HG03457 (cell line): ENCODE measurements at regions not wholly inside any gene's neighbourhood (a gene's known extent, or its start where the extent isn't known, plus 50 kb on each side); places are given as distances from the start of the nearest gene placed in this dataset.
"Not testable (repeated sequence)": the region's sequence is repeated elsewhere in the genome, so short reads cannot be mapped to it uniquely, and the experiment has no call there.

ENCODE experiments used
- ATAC-seq: cut with Tn5 transposase; IDR thresholded peaks from one replicate; pipeline ENCODE4 v1.9.1; 2021; ENCODE audit warnings: moderate number of reproducible peaks; ENCODE audit not compliant: unreplicated experiment

GRCh38 chr1:119191325-119191724 lies 50.9 kb upstream of the WARS2 start:
- no peak for ATAC-seq

- no peak for ATAC-seq
These were observed 63.9 kb upstream of the WARS2 start for GRCh38 chr1:119204197-119204960.

DNA sequence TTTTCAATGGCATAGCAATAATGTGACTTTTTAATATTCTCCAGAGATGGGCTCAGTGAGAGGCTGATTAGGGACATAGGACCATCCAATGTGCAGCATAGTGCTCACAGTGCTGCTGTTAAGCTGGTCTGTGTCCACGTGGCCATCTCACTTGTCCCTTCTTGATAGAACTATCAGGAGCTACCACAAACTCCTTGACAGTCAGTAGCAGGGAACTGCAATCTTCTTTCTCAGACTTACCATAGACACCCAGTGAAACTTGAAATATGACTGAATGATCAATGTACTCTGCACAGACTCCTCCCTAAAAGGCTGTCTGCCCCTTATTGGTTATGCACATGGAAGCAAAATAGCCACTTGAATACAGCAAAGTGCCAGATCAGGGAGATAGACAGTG lies 64.5 kb upstream of the WARS2 start:
- no peak for ATAC-seq

DNA sequence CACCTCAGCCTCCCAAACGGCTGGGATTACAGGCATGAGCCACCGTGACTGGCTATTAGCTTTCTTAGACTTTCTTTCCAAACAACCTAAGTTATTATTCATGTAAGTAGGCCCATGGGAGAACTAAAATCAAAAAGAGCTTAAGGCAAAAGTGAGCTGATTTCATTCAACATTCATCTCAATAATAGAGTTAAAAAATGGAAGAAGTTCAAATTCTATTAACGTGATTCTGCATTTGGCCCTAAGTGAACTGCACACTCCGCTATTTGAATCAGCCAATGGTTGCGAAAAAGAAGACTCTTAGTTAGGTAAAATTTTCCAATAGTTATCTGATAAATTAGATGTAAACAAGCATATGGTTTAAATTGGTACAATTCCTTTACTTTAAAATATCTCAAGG lies 68.6 kb upstream of the WARS2 start:
- no peak for ATAC-seq

GRCh38 chr1:119209596-119210295 lies 69.3 kb upstream of the WARS2 start:
- no peak for ATAC-seq

- no peak for ATAC-seq
These were observed 69.8 kb upstream of the WARS2 start for GRCh38 chr1:119210296-119210649.

- ATAC-seq, result not testable (repeated sequence)
These were observed 72.8 kb upstream of the WARS2 start for GRCh38 chr1:119213213-119213612.

- ATAC-seq, result not testable (repeated sequence)
These were observed 74.5 kb upstream of the WARS2 start for GRCh38 chr1:119214961-119215360.

DNA sequence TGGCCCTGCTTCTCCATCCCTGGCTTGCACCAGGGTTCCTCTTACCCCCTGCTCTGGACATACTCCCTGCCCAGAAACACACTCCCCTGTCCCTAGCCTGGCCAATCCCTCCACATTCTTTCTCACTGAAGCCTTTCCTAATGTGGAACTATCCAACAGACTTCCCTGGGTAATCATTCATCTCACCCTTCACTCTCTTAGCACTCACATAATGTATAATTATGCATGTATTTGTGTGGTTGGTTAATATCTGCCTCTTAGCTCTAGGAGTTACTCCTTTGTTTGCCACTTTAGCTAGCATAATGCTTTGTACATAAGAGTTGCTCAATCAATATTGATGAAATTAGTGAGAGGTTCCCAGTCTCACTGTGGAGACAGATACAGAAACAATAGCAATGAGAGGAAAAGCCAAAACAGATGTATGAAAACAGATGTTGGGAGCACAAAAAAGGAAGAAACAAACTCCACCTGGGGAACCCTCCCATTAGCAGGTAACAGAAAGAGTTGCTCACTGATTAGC lies 76.9 kb upstream of the WARS2 start:
- ATAC-seq, result no peak

DNA sequence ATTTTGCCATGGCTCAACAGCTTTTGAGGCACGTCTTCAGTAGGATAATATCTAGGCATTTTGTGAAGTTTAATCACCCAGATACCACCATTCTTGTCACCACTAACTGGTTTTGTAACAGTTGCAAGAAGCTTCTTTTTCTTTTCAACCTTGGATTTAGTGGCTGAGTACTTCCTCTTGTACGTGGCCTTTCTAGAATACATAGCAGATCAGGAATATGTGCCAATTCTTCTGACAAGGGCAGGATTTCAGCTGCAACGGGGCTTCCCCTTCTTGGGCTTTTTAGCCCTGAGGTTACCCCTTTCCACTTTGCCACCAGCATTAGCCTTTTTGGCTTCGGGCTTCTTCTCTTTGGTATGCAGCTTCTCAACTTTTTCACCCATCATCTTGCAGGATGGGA lies 79.3 kb upstream of the WARS2 start:
- no peak for ATAC-seq

GRCh38 chr1:119220991-119221390 lies 80.5 kb upstream of the WARS2 start:
- ATAC-seq, result no peak

- no peak for ATAC-seq
These were observed 81.8 kb upstream of the WARS2 start for GRCh38 chr1:119222271-119222670.

DNA sequence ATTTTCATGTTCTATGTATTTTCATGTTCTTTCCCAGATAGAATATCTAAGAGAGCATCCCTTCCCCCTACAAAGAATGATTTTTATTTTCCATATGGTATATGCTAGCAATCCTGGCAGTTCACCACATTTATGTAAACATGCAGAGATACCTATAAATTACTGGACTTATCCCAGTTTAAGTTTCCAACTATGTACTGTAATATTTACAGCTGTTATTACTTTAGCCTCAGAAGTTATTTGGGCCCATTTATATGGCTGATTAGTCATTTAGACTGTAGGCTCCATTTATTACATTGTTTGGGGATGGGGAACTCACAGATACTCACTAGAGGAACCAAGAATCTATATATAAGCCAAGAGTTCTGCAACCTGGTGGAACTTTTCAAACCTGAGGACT lies 84.8 kb upstream of the WARS2 start:
- ATAC-seq, result no peak

DNA sequence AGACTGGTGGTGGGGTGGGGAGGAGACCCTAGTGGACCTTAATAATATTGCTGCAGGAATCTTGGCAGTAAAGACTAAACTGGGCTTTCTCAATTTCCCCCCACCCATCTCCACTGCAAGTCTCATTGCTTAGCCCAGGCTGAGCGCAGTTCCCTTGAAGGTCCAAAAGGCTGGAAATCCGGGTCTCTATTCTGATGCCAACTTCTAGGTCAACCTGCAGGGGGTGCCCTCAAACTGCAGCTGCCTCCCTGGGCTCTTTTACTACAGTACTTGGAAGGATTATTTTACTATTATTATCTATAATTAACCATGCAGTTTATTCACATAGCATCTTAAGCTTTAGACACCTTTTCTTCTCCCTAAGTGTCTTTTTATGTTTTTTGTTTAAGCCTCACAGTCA lies 85.4 kb upstream of the WARS2 start:
- ATAC-seq, result no peak

DNA sequence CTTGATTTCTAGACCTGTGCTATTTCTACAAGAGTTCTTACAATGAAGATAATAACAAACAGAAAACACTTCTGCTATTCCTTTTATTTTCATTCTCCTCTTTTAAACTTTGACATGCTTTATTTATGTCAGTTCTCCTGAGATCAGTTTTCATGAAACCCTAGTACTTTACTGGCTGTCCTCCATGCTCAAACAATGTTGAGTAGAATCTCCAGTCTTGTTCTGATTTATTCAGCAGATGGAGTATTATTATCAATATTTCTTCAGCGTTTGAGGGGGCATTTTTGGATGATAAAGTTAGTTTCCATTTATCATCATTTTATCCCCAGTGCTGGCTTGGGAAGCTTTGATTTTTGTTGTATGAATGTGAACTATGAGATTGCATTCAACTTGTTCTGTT lies 85.9 kb upstream of the WARS2 start:
- ATAC-seq, result no peak

DNA sequence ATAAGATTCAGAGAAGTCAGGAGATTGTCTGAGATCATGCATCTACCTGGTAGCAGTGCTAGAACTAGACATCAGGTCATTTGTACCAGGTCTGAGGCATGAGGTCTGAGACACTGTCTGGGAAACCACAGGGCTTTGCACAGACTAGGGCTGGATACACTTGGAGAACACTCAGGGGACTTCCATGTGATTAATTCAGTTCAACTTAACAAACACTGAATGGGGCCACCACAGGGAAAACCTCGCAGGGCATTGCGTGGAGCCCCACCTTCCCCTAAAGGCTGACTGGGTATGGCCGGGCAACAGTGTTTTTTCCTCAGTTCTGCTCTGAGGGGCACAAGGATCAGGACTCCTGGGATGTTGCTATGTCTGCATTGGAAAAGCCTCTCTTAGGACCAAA lies 86.5 kb upstream of the WARS2 start:
- no peak for ATAC-seq

DNA sequence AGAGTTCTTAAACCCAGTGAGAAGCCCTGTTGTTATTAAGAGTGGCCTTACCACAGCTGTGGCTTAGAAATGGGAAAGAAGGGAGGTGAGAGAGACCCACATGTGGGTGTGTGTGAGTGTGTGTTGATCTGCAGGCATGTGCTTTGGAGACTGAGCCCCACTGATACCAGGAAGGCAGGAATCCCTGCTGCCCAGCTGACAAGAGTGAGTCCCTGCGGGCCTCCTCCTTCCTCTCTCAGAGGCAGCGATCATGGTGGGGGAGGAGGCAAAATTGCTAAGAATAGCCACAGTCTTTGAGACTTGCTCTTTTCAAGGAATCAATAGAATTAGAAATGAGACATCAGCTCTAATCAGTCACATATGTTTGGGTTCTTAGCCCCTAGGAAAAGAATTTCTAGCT lies 87.0 kb upstream of the WARS2 start:
- no peak for ATAC-seq

DNA sequence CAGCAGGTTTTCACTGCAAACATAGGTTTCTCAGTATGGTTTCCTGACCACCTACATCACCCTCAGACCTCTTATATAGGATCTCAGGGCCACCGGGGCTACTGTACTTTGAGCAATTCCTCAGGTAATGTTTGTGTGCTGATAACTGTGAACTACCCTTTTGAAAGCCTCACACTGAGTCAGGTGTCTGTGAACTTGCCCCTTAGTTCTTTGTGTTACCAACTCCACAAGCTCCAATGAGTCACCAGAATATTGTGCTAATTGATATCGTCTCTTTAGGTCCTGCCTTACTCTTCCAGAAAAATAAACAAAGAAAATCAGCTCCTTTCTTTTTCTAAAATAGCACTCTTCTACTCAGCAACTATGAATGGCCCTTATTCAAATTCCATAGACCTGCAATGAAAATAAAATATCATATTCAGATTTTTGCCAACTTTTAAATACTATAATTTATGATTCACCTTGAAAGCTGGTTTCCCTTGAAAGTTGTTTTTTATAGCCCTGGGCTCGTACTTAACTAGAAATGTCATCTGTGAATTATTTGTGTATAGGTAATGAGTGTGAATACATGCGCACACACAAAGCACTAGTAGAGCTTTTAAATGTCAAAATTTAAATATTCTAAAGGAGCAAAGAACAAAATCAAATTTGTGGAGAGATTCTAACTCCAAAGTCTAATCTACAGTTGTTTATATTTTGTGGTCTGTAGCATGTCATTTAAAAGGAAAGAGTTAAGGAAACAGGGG lies 88.1 kb upstream of the WARS2 start:
- ATAC-seq, result no peak

GRCh38 chr1:119235120-119235519 lies 94.7 kb upstream of the WARS2 start:
- ATAC-seq, result no peak

- no peak for ATAC-seq
These were observed 105.4 kb upstream of the WARS2 start for GRCh38 chr1:119245881-119246280.

GRCh38 chr1:119249283-119249682 lies 108.8 kb upstream of the WARS2 start:
- ATAC-seq, result no peak

DNA sequence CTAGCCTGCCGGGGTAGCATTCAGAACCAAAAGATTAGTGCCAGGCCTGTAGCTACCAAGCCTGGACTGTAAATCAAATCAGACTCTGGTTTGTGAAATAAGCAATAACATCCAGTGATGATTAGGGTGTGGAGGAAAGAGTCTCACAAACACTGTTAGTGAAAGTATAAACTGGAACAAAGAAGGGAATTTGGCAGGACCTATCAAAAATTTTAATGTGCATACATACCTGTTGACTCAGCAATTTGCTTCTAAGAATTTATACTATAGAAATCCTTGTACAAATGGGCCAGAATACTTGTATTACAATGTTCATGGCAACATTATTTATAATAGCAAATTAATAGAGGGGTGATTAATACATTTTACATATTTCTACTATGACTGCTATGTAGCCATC lies 109.8 kb upstream of the WARS2 start:
- ATAC-seq, result no peak
